ENCODE measurements at regions not wholly inside any gene's neighbourhood (a gene's known extent, or its start where the extent isn't known, plus 50 kb on each side); places are given as distances from the start of the nearest gene placed in this dataset.

DNA sequence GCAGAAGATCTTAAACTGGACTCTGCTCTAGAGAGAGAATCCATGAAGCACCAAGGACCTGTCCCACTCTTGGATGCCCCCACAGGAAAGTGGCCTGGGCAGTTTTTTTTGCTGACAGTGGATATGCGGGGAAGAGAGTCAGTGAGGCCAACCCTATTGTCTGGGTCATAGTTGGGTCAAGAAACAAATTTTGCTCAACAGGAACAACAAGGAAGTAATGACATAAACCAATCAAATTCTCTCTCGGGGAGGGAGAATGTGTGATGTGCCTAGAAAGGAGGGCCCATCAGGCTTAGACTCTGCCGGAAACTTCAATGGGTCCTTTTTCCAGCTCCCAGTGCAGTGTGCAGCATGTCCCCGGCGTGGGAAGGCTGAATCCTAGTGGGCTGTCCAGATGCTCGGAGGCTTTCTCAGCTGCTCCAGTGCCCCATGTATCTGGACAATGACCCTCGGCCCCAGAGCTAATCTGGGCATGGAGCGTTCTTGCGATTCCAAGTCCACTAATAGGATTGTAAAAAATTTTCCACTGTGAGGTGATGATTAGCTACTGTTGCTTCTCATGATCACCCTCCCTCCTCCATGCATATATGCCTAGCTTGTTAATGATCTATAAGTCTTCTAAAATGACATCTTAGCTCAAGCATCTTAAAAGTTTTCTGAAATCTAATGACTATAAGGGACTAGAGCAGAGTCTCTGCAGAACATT lies 101.0 kb downstream of the SNX19 start:
- no peak for DNase-seq

DNA sequence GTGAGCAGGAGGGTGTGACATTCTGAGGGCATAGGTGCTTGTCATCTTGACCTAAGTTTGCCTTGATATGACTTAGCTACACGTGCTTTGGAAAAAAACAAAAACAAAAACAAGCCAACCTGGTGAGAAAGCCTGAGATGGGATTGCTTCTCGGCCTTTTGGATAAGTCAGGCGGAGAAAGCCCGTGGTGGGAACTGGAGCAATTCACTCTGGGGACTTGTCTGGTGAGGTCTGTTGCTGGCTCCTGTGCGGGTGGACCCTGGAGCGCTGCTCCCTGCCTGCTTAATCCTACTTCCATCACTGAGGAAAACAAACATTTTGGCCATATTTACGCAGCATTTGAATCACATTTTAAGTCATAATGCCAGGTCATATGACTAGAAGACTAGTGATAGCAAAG lies 100.3 kb downstream of the SNX19 start:
- no peak for DNase-seq

DNA sequence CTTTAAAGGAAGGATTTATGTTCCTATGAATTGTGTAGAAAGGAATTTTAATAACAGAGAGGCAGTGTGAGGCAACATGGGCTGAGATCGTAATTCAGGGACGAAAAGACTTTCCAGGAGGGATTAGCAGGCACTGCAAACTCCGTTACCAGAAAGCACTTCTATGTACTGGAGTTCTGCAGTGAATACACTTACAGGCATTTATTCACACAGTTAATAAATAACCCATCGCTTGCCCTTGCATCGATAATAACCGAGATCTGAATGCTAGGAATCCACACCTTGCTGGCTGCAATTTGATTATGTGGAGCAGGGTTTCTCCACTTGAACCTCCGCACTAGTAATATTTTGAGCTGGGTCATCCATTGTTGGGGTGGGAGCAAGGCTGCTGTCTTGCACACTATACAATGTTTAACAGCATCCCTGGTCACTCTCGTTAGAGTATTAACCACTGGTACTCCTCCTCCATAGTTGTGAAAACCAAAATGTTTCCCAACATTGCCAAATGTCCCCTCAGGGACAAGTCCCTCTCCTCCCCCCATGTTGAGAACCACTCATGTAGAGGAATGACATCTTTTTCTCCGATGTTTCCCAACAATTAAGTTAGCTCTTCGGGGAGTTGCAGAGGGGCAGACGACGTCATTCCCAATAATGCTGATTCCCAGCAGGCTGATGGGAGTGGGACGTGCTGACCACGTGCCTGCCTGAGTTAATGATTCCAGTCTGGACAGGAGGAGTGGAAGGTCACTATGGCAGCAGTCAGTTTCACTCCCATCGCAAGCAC lies 99.5 kb downstream of the SNX19 start:
- DNase-seq, result no peak

DNA sequence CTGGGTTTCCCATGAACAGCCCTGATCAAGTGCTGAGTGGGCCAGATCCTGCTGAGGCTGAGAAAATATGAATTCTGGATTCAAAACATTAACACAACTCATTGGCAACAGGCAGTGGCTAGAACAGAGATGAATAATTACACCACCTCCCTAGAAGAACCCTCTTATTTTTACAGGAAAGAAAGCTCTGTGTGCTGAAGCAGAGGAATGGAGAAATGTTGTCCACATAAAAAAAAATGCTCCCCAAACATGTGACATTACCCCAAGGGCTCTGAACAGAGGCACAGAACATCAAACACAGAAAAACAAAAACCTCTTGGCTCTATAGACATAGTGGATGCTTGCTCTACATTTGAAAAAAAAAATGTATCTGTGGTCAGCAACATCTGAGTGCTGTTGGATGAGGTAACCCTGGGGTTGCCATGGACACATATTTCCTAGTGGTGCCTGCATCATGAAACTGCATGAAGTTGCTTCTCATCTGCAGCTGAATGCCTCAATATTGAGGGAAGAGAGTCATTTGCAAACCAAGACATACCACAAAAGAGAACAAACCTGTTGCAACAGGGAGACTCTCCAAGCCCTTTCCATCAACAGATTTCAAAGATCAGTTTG lies 98.8 kb downstream of the SNX19 start:
- no peak for DNase-seq

DNA sequence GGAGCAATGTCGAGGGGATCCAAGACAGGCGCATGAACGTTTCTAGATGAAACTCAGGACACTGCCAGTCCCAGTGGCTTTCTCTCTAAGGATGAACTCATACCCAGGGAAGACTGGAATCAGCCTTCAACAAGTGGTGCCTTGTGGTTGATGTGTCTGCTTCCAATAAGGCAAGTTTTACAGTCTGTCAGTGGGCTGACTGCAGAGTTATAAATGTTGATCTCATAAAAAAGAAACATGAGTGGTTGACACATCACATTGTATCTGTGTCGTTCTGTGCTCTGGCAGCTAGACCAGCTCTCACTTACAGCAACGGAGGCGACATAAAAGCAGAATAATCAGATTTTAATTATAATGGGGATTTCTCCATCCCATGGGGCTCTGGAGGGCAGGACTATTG lies 96.7 kb downstream of the SNX19 start:
- no peak for DNase-seq
